ENCODE measurements at regions not wholly inside any gene's neighbourhood (a gene's known extent, or its start where the extent isn't known, plus 50 kb on each side); places are given as distances from the start of the nearest gene placed in this dataset.

DNA sequence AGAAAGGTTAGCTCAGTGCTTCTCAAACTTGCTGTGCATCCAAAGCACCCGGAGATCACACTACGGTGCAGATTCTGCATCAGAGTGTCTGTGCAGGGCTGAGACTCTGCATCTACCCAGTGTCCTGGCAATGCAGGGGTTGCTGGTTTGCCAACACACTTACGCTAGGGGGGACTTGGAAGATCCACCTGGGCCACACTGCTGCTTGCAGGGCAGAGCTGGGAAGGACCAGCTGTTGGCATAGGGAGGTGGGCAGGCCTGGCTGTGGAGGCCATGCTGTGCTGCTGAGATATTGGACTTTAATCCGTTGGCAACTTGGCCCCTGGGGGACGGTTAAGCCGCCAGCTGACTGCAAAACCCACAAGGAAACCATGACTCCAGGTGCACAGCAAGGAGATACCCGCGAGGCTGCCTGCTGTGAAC lies 397.6 kb upstream of the HS6ST1 start:
- TF ChIP-seq CTCF (IDR thresholded peaks at IDR 0.05; ENCODE audit: low read depth, low read length) = no peak
- H3K36me3 ChIP-seq = no peaks in the 10 kb centered on the region
- H3K4me3 ChIP-seq (ENCODE audit: low read depth, low read length) = no peak overlapping the region
- H3K27me3 ChIP-seq = no peaks in the 10 kb centered on the region
- DNase-seq = no peak
- no peaks in the 10 kb centered on the region for H3K9me3 ChIP-seq
- H3K4me1 ChIP-seq = no peaks in the 10 kb centered on the region

GRCh38 chr2:128717758-128718710 lies 399.4 kb upstream of the HS6ST1 start:
- TF ChIP-seq CTCF (IDR thresholded peaks at IDR 0.05; ENCODE audit: low read depth, low read length) = no peak
- Histone ChIP-seq H3K4me3 (ENCODE audit: low read depth, low read length) (no peak overlapping the region), H3K4me1 (no peaks in the 10 kb centered on the region), H3K36me3 (no peaks in the 10 kb centered on the region), H3K9me3 (no peaks in the 10 kb centered on the region), H3K27me3 (no peaks in the 10 kb centered on the region)
- DNase-seq = no peak

DNA sequence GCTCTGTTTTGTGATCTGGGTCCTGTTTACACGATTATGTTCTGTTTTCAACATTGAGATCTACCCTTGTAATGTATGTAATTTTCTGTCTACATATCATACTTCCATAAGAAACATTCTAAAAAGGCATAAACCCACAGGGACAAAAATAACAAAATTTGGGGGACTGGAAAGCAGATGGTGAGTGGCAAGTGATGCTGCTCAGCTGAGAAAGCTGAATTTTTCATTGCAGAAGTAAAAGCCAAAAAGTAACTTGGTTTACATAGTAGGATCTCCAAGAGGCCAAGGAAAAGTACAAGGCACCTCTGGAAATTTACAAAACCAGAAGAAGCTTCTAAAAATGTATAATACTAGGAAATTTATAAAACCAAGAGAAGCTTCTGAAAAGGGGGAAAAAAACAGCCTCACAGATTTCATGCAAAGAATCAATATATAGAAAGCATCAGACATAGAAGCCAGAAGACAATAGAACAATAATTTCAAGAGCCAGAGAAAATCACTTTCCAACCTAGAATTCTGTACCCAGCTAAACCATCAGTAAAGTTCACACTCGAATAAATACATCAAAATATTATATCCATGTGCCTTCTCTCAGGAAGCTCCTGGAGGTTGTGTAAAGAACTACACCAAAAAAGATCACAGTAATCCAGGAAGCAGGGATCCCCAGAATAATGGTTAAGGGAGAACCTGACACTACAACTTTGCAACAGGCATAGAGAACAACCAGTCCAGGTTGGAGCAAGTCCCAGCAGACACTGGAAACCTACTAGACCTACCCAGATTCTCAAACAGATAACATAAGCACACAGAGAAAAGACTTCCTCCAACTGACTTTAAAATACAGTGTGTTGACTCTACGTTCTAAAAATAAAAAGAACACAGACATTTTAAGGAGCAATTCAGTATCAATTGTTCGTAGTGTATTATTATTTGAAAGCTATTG lies 401.7 kb upstream of the HS6ST1 start:
- no peak for DNase-seq
- no peaks in the 10 kb centered on the region for H3K4me1 ChIP-seq

GRCh38 chr2:128721096-128721495 lies 402.4 kb upstream of the HS6ST1 start:
- no peak for TF ChIP-seq CTCF (IDR thresholded peaks at IDR 0.05; ENCODE audit: low read depth, low read length)
- no peak for DNase-seq
- H3K4me1 ChIP-seq = no peaks in the 10 kb centered on the region
- H3K9me3 ChIP-seq = no peaks in the 10 kb centered on the region
- H3K4me3 ChIP-seq (ENCODE audit: low read depth, low read length) = no peak overlapping the region
- no peaks in the 10 kb centered on the region for H3K27me3 ChIP-seq
- H3K36me3 ChIP-seq = no peaks in the 10 kb centered on the region

More for the DNA sequence above, 401.7 kb upstream of the HS6ST1 start:
- Histone ChIP-seq H3K4me3 (ENCODE audit: low read depth, low read length) (no peak overlapping the region), H3K36me3 (no peaks in the 10 kb centered on the region), H3K9me3 (no peaks in the 10 kb centered on the region), H3K27me3 (no peaks in the 10 kb centered on the region)
- TF ChIP-seq CTCF (IDR thresholded peaks at IDR 0.05; ENCODE audit: low read depth, low read length) = no peak

GRCh38 chr2:128722489-128722888 lies 403.8 kb upstream of the HS6ST1 start:
- H3K36me3 ChIP-seq = no peaks in the 10 kb centered on the region
- no peaks in the 10 kb centered on the region for H3K27me3 ChIP-seq
- no peak overlapping the region for H3K4me3 ChIP-seq (ENCODE audit: low read depth, low read length)
- no peaks in the 10 kb centered on the region for H3K9me3 ChIP-seq
- H3K4me1 ChIP-seq = no peaks in the 10 kb centered on the region
- TF ChIP-seq CTCF (IDR thresholded peaks at IDR 0.05; ENCODE audit: low read depth, low read length) = no peak
- no peak for DNase-seq
